ENCODE measurements at regions not wholly inside any gene's neighbourhood (a gene's known extent, or its start where the extent isn't known, plus 50 kb on each side); places are given as distances from the start of the nearest gene placed in this dataset.

GRCh38 chr5:155311721-155312120 is 298.2 kb downstream of the KIF4B start:
- TF ChIP-seq FOS (IDR thresholded peaks at IDR 0.05; ENCODE audit: borderline replicate concordance, insufficient read depth, low read length): no peak
- TF ChIP-seq CTCF (IDR thresholded peaks at IDR 0.05; ENCODE audit: extremely low read depth in 1 of 2, insufficient read depth in 1 of 2, low read depth in 1 of 2, low read length in 2 of 2): no peak
- TF ChIP-seq MAX (IDR thresholded peaks at IDR 0.05; ENCODE audit: insufficient read depth, insufficient read length): no peak

Measured in endothelial cell of umbilical vein (primary cell).